ENCODE measurements at regions not wholly inside any gene's neighbourhood (a gene's known extent, or its start where the extent isn't known, plus 50 kb on each side); places are given as distances from the start of the nearest gene placed in this dataset.
A peak's percentile ranks its signal among the peaks of the same experiment; 100 is the strongest.

DNA sequence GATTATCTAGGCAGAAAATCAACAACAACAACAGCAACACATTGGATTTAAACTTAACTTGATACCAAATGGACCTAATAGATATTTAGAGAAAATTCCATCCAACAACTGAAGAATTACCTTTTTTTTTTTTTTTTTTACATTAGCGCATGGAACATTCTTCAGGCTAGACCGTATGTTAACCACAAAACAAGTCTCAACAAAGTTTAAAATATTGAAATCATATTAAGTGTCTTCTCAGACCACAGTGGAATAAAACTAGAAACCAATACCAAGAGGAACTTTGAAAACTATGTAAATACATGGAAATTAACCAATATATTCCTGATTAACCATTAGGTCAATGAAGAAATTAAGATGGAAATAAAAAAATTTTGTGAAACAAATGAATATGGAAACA lies 315.8 kb downstream of the CSNK1G3 start:
- no peaks in the 10 kb centered on the region for H3K9me3 ChIP-seq (ENCODE audit: insufficient read depth, low read depth, low read length)
- H3K27me3 ChIP-seq (ENCODE audit: insufficient read depth, low read length) = no peaks in the 10 kb centered on the region
- H3K27ac ChIP-seq (ENCODE audit: low read depth, low read length) = no peak overlapping the region
- H3K4me3 ChIP-seq (ENCODE audit: low read length) = no peak overlapping the region
- no peak overlapping the region for H3K9ac ChIP-seq (ENCODE audit: low read depth, low read length)
- H3K36me3 ChIP-seq (ENCODE audit: insufficient read depth, low read length) = no peaks in the 10 kb centered on the region
- no peaks in the 10 kb centered on the region for H3K4me1 ChIP-seq (ENCODE audit: insufficient read depth, low read length)
- 100% methylated on average over 1 of the region's 2 CpGs for WGBS

DNA sequence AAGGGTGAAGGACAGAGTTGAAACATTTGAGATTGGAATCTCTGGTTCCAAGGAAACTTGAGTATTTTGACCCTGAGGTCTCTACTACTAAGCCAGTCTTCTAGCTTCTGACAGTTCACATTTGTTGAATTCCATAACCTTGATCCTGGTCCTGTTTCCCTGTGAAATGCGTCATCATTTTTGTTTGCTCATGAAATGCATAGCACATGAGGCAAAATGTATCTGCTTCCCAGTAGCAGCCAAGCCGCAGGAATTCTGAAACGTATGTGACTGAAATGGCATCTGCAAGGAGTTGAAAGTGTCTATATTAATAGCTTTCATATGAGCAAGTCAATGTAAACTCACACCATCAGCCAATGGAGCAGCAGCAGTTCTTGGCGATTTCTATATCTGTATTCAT lies 307.9 kb downstream of the CSNK1G3 start:
- no peaks in the 10 kb centered on the region for H3K9me3 ChIP-seq (ENCODE audit: insufficient read depth, low read depth, low read length)
- H3K27ac ChIP-seq (ENCODE audit: low read depth, low read length) = no peak overlapping the region
- no peak overlapping the region for H3K4me3 ChIP-seq (ENCODE audit: low read length)
- WGBS = 91% methylated on average over 4 of the region's 4 CpGs
- no peaks in the 10 kb centered on the region for H3K27me3 ChIP-seq (ENCODE audit: insufficient read depth, low read length)
- peaks cover 12% of the 10 kb centered on the region for H3K4me1 ChIP-seq (ENCODE audit: insufficient read depth, low read length)
- no peaks in the 10 kb centered on the region for H3K36me3 ChIP-seq (ENCODE audit: insufficient read depth, low read length)
- no peak overlapping the region for H3K9ac ChIP-seq (ENCODE audit: low read depth, low read length)

DNA sequence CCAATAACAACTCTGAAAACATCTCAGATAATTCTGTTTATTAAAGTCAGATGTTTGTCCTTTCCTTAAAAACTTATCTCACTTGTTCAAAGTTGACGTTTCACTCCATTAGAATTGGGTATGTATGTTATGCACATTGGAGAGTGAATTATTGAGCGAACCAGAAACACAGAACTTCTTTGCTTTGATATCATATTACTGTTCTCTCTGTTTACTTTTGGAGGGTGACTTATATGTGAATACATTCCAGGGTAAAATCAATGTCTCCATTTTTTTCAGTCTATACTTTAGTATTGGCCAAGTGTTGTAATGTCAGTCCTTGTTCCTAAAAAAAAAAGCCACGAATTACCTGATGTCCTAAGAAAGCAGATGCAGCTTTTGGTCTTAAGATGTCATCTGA lies 307.4 kb downstream of the CSNK1G3 start:
- no peaks in the 10 kb centered on the region for H3K27me3 ChIP-seq (ENCODE audit: insufficient read depth, low read length)
- no peak overlapping the region for H3K27ac ChIP-seq (ENCODE audit: low read depth, low read length)
- WGBS = 90% methylated on average over 1 of the region's 3 CpGs
- no peaks in the 10 kb centered on the region for H3K36me3 ChIP-seq (ENCODE audit: insufficient read depth, low read length)
- H3K9me3 ChIP-seq (ENCODE audit: insufficient read depth, low read depth, low read length) = no peaks in the 10 kb centered on the region
- H3K4me3 ChIP-seq (ENCODE audit: low read length) = no peak overlapping the region
- peaks cover 17% of the 10 kb centered on the region for H3K4me1 ChIP-seq (ENCODE audit: insufficient read depth, low read length)
- H3K9ac ChIP-seq (ENCODE audit: low read depth, low read length) = no peak overlapping the region

DNA sequence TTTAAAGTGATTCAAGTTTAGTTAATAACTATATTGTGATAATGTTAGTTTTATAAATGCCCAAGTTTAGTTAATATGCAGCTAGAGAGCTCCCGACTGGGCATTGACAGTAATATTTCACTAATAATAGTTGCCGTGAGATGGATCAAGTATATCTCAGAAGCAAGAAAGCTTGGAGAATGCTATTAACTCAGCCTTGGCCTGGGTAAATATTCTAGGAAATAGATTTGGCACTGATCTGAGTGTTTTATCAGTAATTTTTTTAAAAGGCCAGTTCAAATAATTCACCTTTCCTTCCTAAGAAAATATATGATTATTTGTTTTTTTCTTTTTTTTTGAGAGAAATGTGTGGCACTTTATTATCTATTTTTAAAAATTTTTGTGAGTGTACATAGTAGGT lies 305.3 kb downstream of the CSNK1G3 start:
- no peaks in the 10 kb centered on the region for H3K36me3 ChIP-seq (ENCODE audit: insufficient read depth, low read length)
- H3K27me3 ChIP-seq (ENCODE audit: insufficient read depth, low read length) = no peaks in the 10 kb centered on the region
- no peak overlapping the region for H3K4me3 ChIP-seq (ENCODE audit: low read length)
- peaks cover 34% of the 10 kb centered on the region for H3K4me1 ChIP-seq (ENCODE audit: insufficient read depth, low read length)
- no peak overlapping the region for H3K27ac ChIP-seq (ENCODE audit: low read depth, low read length)
- no peaks in the 10 kb centered on the region for H3K9me3 ChIP-seq (ENCODE audit: insufficient read depth, low read depth, low read length)
- H3K9ac ChIP-seq (ENCODE audit: low read depth, low read length) = no peak overlapping the region
- WGBS = 98% methylated on average over 2 of the region's 2 CpGs

DNA sequence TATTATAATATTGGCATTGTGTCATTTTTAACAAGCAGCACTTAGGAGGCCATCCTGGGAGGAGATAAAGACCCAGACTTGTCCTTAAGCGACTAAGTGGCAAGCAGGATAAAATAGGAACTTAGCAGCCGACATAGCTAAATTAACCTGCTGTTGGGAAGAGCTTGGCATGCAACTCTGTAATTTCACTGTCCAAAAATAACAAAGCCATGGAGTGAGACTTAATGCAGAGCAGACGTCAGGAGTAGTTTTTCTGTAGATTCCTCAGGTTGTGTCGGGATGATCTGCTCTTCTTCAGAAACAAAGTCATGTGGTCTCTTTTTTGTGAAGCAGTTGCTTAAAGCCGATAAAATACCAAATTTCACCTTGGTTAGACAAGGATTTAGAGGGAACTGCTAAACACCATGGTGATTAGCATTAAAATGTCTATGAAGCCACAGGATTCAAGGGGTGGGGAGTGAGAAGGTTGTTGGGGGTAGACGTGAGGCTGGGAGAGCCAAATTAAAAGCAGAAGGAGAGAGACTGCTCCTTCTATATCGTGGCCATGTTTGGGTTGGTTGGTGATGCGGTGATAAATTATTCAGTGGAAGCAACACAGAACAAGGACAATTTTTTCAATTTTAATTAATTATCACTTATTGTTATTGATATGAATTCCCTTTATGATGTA lies 303.0 kb downstream of the CSNK1G3 start:
- WGBS = 40% methylated on average over 7 of the region's 8 CpGs
- Histone ChIP-seq H3K9ac (ENCODE audit: low read depth, low read length) (0 out of 2 replicates have a peak overlapping the region, but pooled peaks have one; percentile 18), H3K27me3 (ENCODE audit: insufficient read depth, low read length) (no peaks in the 10 kb centered on the region), H3K27ac (ENCODE audit: low read depth, low read length) (peak overlapping the region; percentile 76; the same call in 1 of the 2 replicates), H3K36me3 (ENCODE audit: insufficient read depth, low read length) (no peaks in the 10 kb centered on the region), H3K4me1 (ENCODE audit: insufficient read depth, low read length) (peaks cover 58% of the 10 kb centered on the region), H3K9me3 (ENCODE audit: insufficient read depth, low read depth, low read length) (no peaks in the 10 kb centered on the region), H3K4me3 (ENCODE audit: low read length) (no peak overlapping the region; the same call in 1 of the 2 replicates)

DNA sequence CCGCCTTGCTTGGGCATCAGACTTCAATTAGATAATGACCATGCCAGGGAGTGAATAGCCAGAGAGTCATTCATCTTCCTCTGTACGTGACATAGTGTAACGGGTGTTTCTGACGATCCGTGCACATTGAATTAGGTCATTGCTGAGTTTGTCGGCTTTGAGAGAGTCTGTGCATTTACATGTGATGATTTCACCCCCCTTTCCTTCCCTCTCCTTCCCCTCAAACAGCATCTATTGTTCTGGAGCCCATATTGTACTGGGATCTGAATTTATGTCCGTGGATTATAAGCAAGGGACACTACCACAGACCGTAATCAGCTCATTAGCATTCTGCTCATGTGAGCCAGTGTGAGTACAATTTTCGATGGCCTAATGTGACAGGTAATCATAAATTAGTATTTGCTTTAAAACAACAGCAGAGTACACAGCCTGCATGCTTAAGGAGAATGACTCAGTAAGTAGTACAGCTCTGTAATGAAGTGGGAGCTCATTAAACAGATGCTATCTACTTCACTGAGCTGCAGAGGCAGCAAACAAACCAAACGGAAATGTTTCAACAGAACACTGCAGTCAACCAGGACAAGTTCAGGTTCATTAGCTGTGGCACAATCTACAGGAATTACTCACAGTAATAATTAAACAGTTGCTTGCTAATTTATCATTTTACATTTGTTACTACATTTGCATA lies 302.1 kb downstream of the CSNK1G3 start:
- H3K27me3 ChIP-seq (ENCODE audit: insufficient read depth, low read length) = no peaks in the 10 kb centered on the region
- no peaks in the 10 kb centered on the region for H3K36me3 ChIP-seq (ENCODE audit: insufficient read depth, low read length)
- no peak overlapping the region for H3K9ac ChIP-seq (ENCODE audit: low read depth, low read length)
- H3K4me3 ChIP-seq (ENCODE audit: low read length) = no peak overlapping the region
- H3K9me3 ChIP-seq (ENCODE audit: insufficient read depth, low read depth, low read length) = no peaks in the 10 kb centered on the region
- H3K27ac ChIP-seq (ENCODE audit: low read depth, low read length) = peak overlapping the region; percentile 76; the same call in 1 of the 2 replicates
- WGBS = 74% methylated on average over 10 of the region's 10 CpGs
- peaks cover 65% of the 10 kb centered on the region for H3K4me1 ChIP-seq (ENCODE audit: insufficient read depth, low read length)

DNA sequence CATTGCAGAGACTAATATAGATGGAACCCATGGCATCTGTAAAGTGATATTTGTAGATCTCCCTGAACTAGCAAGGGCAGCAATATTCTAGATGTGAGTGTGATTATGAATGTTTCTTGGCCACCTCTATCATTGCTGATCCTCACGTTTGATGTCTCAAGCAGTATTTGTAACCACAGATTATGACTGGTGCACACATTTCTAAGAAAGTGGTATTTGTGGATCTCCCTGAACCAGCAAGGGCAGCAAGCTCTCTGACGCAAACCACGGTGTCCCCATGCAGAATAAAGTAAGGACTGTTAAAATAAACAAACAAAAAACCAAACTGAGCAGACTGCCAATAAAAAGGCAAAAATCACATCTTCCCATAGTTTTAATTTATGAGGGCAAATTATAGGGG lies 301.3 kb downstream of the CSNK1G3 start:
- no peak overlapping the region for H3K4me3 ChIP-seq (ENCODE audit: low read length)
- 89% methylated on average over 3 of the region's 3 CpGs for WGBS
- H3K4me1 ChIP-seq (ENCODE audit: insufficient read depth, low read length) = peaks cover 73% of the 10 kb centered on the region
- H3K9ac ChIP-seq (ENCODE audit: low read depth, low read length) = no peak overlapping the region
- no peaks in the 10 kb centered on the region for H3K9me3 ChIP-seq (ENCODE audit: insufficient read depth, low read depth, low read length)
- H3K27me3 ChIP-seq (ENCODE audit: insufficient read depth, low read length) = no peaks in the 10 kb centered on the region
- H3K27ac ChIP-seq (ENCODE audit: low read depth, low read length) = no peak overlapping the region
- no peaks in the 10 kb centered on the region for H3K36me3 ChIP-seq (ENCODE audit: insufficient read depth, low read length)

DNA sequence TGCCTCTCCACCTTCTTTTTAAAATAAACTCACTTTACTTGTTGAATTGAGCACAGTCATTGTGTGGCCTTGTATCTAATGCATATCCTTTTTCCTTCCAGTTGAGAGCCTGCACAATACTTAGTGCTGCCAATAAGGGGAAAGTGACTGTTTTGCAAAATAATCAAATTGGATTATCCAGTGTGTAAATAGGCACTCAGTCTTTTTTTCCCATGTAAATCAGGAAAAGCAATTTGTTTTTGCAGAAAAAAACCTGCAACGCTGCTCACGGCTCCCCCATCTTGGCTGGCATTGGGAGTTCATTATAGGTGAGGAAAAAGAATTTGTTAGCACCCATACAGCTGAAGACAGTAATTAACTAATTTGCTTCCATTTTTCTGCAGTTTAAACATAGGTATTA lies 299.9 kb downstream of the CSNK1G3 start:
- Histone ChIP-seq H3K4me1 (ENCODE audit: insufficient read depth, low read length) (peaks cover 87% of the 10 kb centered on the region), H3K9me3 (ENCODE audit: insufficient read depth, low read depth, low read length) (no peaks in the 10 kb centered on the region)

DNA sequence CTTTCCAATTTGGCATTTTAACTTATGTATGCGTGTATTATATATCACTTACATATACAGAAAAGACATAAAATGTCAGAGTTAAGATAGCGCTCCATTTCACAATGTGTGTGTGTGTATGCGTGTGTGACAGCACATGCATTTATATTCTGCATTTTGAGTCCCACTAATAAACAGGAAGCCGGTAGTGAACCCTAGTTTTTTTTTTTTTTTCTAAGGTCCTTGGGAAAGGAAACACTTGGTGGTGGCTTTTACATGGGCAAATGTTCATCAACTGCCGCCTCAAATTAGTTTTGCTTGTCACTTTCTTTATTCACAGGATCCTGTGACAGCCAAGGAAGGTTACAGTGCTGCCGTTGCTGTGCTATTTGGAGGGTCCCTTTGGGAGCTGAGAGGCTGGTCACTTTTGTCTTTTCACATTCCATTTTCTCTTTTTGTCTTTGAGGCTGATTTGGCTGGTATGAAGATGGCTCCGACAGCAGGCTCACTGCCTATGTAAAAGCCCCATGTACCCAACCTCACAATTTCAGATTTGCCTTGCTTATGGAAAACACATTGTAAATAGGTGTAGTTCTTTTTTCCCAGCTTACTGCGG lies 298.9 kb downstream of the CSNK1G3 start:
- H3K4me3 ChIP-seq (ENCODE audit: low read length) = no peak overlapping the region
- H3K27me3 ChIP-seq (ENCODE audit: insufficient read depth, low read length) = no peaks in the 10 kb centered on the region
- 80% methylated on average over 6 of the region's 8 CpGs for WGBS
- H3K9ac ChIP-seq (ENCODE audit: low read depth, low read length) = no peak overlapping the region
- no peaks in the 10 kb centered on the region for H3K9me3 ChIP-seq (ENCODE audit: insufficient read depth, low read depth, low read length)
- H3K36me3 ChIP-seq (ENCODE audit: insufficient read depth, low read length) = no peaks in the 10 kb centered on the region
- no peak overlapping the region; the same call in 1 of the 2 replicates for H3K27ac ChIP-seq (ENCODE audit: low read depth, low read length)
- H3K4me1 ChIP-seq (ENCODE audit: insufficient read depth, low read length) = peaks cover 90% of the 10 kb centered on the region

More for the DNA sequence above, 299.9 kb downstream of the CSNK1G3 start:
- H3K4me3 ChIP-seq (ENCODE audit: low read length) = no peak overlapping the region
- WGBS = 75% methylated on average over 2 of the region's 2 CpGs
- no peak overlapping the region for H3K9ac ChIP-seq (ENCODE audit: low read depth, low read length)
- no peaks in the 10 kb centered on the region for H3K36me3 ChIP-seq (ENCODE audit: insufficient read depth, low read length)
- no peak overlapping the region for H3K27ac ChIP-seq (ENCODE audit: low read depth, low read length)
- no peaks in the 10 kb centered on the region for H3K27me3 ChIP-seq (ENCODE audit: insufficient read depth, low read length)

DNA sequence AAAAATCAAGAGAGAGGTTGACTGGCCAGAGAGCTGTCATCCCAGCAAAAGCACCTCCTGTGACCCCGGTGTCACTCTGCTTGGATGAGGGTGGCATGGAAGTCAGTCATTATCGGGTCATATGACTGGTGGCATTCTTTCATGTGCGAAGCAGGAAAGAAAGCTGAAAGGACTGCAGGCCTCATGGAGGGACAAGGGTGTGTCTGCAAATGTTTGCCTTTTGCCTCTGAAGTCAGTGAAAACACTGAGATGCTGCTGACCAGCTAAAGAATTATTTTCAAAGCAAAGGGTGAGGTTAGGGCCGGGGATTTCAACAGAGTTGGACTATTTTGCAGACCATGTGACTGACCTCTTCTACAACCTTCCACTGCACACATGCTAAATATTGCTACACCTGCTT lies 298.3 kb downstream of the CSNK1G3 start:
- peaks cover 84% of the 10 kb centered on the region for H3K4me1 ChIP-seq (ENCODE audit: insufficient read depth, low read length)
- 46% methylated on average over 4 of the region's 4 CpGs for WGBS
- no peak overlapping the region for H3K4me3 ChIP-seq (ENCODE audit: low read length)
- H3K9me3 ChIP-seq (ENCODE audit: insufficient read depth, low read depth, low read length) = no peaks in the 10 kb centered on the region
- no peak overlapping the region; the same call in 1 of the 2 replicates for H3K27ac ChIP-seq (ENCODE audit: low read depth, low read length)
- no peaks in the 10 kb centered on the region for H3K27me3 ChIP-seq (ENCODE audit: insufficient read depth, low read length)
- H3K36me3 ChIP-seq (ENCODE audit: insufficient read depth, low read length) = no peaks in the 10 kb centered on the region
- H3K9ac ChIP-seq (ENCODE audit: low read depth, low read length) = no peak overlapping the region

DNA sequence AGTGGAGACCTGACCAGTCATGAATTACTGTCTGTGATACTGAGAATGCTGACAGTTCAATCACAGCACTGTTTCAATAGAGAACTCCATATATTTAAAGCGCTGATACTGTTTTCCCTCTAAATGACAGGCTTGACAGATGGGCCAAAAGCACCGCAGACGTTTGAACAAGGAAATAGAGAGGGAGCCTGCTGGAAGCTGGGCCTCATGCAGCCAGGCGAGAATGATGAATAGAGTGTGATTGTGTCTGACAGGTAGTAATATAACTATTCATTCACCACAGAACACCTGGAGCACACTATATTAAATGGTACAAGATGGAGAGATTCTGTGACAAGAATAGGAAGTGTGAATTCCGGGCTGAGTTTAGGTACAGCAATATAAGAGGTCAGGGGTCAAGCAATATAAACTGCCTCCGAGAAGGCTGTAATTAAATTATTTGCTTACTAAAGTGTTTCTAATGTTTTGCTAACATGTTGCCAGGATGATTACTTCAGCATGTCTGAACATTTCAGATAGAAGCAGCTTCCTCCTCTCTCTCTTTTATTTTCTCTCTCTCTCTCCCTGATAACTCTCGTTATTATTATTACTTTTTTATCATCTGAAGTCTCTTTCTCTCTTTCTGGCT lies 297.7 kb downstream of the CSNK1G3 start:
- no peaks in the 10 kb centered on the region for H3K36me3 ChIP-seq (ENCODE audit: insufficient read depth, low read length)
- no peak overlapping the region for H3K9ac ChIP-seq (ENCODE audit: low read depth, low read length)
- peaks cover 79% of the 10 kb centered on the region for H3K4me1 ChIP-seq (ENCODE audit: insufficient read depth, low read length)
- H3K4me3 ChIP-seq (ENCODE audit: low read length) = no peak overlapping the region
- H3K27ac ChIP-seq (ENCODE audit: low read depth, low read length) = no peak overlapping the region; the same call in 1 of the 2 replicates
- 74% methylated on average over 7 of the region's 7 CpGs for WGBS
- H3K9me3 ChIP-seq (ENCODE audit: insufficient read depth, low read depth, low read length) = no peaks in the 10 kb centered on the region
- H3K27me3 ChIP-seq (ENCODE audit: insufficient read depth, low read length) = no peaks in the 10 kb centered on the region

Measured in HUES64 (cell line).